ENCODE measurements at regions not wholly inside any gene's neighbourhood (a gene's known extent, or its start where the extent isn't known, plus 50 kb on each side); places are given as distances from the start of the nearest gene placed in this dataset.

- no TSS peak for BruUV-seq (replicated peaks)
- Histone ChIP-seq H3K9me3 (replicated peaks; ENCODE audit: control insufficient read depth, insufficient read depth, low read length) (peaks cover 1% of the 10 kb centered on the region; the same call in 1 of the 3 replicates), H3K36me3 (ENCODE audit: control insufficient read depth in 2 of 2, insufficient read depth in 2 of 2, low read length in 1 of 2) (no peaks in the 10 kb centered on the region), H2AFZ (ENCODE audit: control insufficient read depth, low read depth, low read length) (no peak overlapping the region), H3K9ac (ENCODE audit: control insufficient read depth, insufficient read depth, low read length) (no peak overlapping the region), H3K27ac (ENCODE audit: control insufficient read depth, insufficient read depth) (no peak overlapping the region), H3K4me1 (ENCODE audit: control insufficient read depth, insufficient read depth, low read length) (no peaks in the 10 kb centered on the region), H4K20me1 (ENCODE audit: control insufficient read depth, insufficient read depth) (no peaks in the 10 kb centered on the region), H3K4me2 (ENCODE audit: control insufficient read depth, insufficient read depth) (no peak overlapping the region), H3K27me3 (replicated peaks in 1 of 2; ENCODE audit: control insufficient read depth in 2 of 2, insufficient read depth in 2 of 2, low read length in 1 of 2) (peaks cover 0 to 3% of the 10 kb centered on the region in 2 experiments; a peak in 1 of 4 replicates), H3K4me3 (no peak overlapping the region), H3K79me2 (ENCODE audit: control insufficient read depth, insufficient read depth, low read length) (no peaks in the 10 kb centered on the region)
- ChIA-PET RAD21 (ENCODE audit: unreplicated experiment) (no interaction called here), SMC1A (ENCODE audit: uncharacterized antibody, unreplicated experiment) (no interaction called here), CTCF (interaction anchor here (1.7 kb wide), 1 partner anchor 9 kb away, joined by 3 read pairs; no protein-coding TSS in a partner anchor), POLR2A (no interaction called here)
- in situ Hi-C loops (cut with MboI) (no loop called here), intact Hi-C loops (cut with micrococcal nuclease; ENCODE audit: unreplicated experiment) (no loop called here)
- ATAC-seq: no peak
- 25% methylated on average over 6 of the region's 6 CpGs for WGBS (ENCODE audit: insufficient coverage, insufficient replicate concordance, low lambda C conversion rate, missing lambda C conversion rate)
- FAIRE-seq: no peak
- TF ChIP-seq ATF7 (IDR thresholded peaks at IDR 0.05; ENCODE audit: low read depth) (no peak), CREM (IDR thresholded peaks at IDR 0.05; ENCODE audit: low read depth) (no peak), JUNB (IDR thresholded peaks at IDR 0.05) (no peak), NKRF (conservative IDR thresholded peaks at IDR 0.05) (no peak), ZNF207 (IDR thresholded peaks at IDR 0.05; ENCODE audit: borderline replicate concordance) (no peak), MTA3 (IDR thresholded peaks at IDR 0.05; ENCODE audit: borderline replicate concordance, low read length) (no peak), PML (IDR thresholded peaks at IDR 0.05; ENCODE audit: low read length) (no peak), SREBF1 (IDR thresholded peaks at IDR 0.05; ENCODE audit: low read length) (no peak)
- DNase-seq (ENCODE audit: low read depth, low spot score): no peak
Observed at GRCh38 chr9:95732802-95733688, 142.4 kb upstream of the ERCC6L2 start.
